Suprapubic skin (tissue), 4 donors: ENCODE measurements at regions not wholly inside any gene's neighbourhood (a gene's known extent, or its start where the extent isn't known, plus 50 kb on each side); places are given as distances from the start of the nearest gene placed in this dataset.

Source experiments
- CTCF ChIP-seq, 2 donors: fragments of 200-600 bp in 1 of 2; fragments of 450-650 bp in 1 of 2; sonication (generic) in 1 of 2; IDR thresholded peaks; one replicate each; pipeline ENCODE4 v1.5.1; 2016 to 2019; ENCODE audit warnings: antibody characterized with exemption in 2 of 2, mild to moderate bottlenecking in 1 of 2, moderate library complexity in 1 of 2
- EP300 ChIP-seq: sonication (generic); formaldehyde crosslinking; IDR thresholded peaks from one replicate; pipeline ENCODE4 v1.6.1; 2017; ENCODE audit warnings: antibody characterized with exemption
- POLR2A ChIP-seq, 2 donors: fragments of 450-650 bp; IDR thresholded peaks; one replicate each; pipeline ENCODE4 v1.6.1; 2017; ENCODE audit warnings: antibody characterized with exemption in 2 of 2, mild to moderate bottlenecking in 2 of 2, moderate library complexity in 2 of 2
- POLR2AphosphoS5 ChIP-seq, 3 donors: sonication (generic); formaldehyde crosslinking; IDR thresholded peaks; one replicate each; pipeline ENCODE4 v1.6.1; 2017; ENCODE audit warnings: antibody characterized with exemption in 3 of 3

DNA sequence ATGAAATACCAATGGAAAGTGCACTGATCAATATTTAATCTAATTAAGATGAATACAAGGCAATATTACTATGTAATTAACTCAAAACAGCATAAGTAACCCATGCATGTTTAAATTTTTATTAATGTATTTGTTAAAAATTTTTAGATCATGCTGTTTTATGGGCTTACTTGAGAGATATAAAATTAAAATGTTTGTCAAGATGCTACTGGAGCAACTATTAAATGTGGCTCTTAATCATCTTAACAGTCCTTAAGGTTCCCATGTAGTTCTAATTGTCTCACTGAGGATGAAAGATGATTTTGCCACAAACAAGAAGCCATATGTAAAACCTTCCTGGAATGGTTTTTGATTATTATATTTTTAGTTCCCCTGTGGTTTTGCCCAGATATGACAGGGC, 897.1 kb downstream of the KCNMA1 start:
- TF ChIP-seq CTCF (IDR thresholded peaks at IDR 0.05) (no peak), POLR2AphosphoS5 (IDR thresholded peaks at IDR 0.05) (no peak), POLR2A (IDR thresholded peaks at IDR 0.05) (no peak), EP300 (no peak)
